ENCODE measurements at regions not wholly inside any gene's neighbourhood (a gene's known extent, or its start where the extent isn't known, plus 50 kb on each side); places are given as distances from the start of the nearest gene placed in this dataset.

DNA sequence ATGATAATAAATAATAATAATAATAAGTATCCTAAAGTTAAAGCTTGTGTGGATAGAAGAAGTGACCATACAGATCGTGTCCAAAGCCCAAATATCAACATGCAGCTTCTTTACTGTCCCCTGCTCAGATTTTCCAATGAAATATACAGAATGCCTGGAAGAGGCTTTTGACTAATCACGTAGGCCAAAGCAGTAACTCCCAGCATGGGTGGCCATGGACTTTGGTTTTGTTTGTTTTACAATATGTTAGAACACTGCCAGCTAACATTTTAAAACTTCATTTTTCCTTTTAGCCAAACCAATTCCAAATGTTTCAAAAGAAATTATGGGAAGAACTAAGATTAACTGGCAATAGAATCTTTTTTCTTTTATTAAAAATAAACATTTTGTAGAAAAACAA is 400.0 kb upstream of the FLRT2 start:
- FAIRE-seq (no peak), DNase-seq (ENCODE audit: low read depth in 1 of 2, low spot score in 1 of 2) (no peak), ATAC-seq (no peak)
- CTCF ChIA-PET = no interaction called here
- POLR2A ChIA-PET = no interaction called here
- Histone ChIP-seq H3K27ac (no peak overlapping the region), H3K9me3 (no peaks in the 10 kb centered on the region), H3K4me1 (no peaks in the 10 kb centered on the region), H3K4me2 (no peak overlapping the region), H3K4me3 (no peak overlapping the region)
- no peak for TF ChIP-seq POLR2AphosphoS2 (conservative IDR thresholded peaks at IDR 0.05; ENCODE audit: low read length)
- no peak for TF ChIP-seq ELK1 (IDR thresholded peaks at IDR 0.05; ENCODE audit: low read depth, low read length)
- TF ChIP-seq, protein P1, sequence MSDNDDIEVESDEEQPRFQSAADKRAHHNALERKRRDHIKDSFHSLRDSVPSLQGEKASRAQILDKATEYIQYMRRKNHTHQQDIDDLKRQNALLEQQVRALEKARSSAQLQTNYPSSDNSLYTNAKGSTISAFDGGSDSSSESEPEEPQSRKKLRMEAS (IDR thresholded peaks at IDR 0.05) = no peak
- TF ChIP-seq, protein P2, sequence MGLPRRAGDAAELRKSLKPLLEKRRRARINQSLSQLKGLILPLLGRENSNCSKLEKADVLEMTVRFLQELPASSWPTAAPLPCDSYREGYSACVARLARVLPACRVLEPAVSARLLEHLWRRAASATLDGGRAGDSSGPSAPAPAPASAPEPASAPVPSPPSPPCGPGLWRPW (IDR thresholded peaks at IDR 0.05) = no peak
- 17% methylated on average over 2 of the region's 2 CpGs for WGBS (ENCODE audit: missing lambda C conversion rate)

- Histone ChIP-seq H3K4me1 (no peaks in the 10 kb centered on the region), H3K4me2 (no peak overlapping the region), H3K9me3 (no peaks in the 10 kb centered on the region), H3K4me3 (no peak overlapping the region), H3K27ac (no peak overlapping the region)
- TF ChIP-seq RAD21 (conservative IDR thresholded peaks at IDR 0.05 in 1 of 2, IDR thresholded peaks at IDR 0.05 in 1 of 2) (peak in 1 of 2 experiments; percentile 11; a peak in 1 of 5 replicates), POLR2AphosphoS2 (conservative IDR thresholded peaks at IDR 0.05; ENCODE audit: low read length) (no peak)
- POLR2A ChIA-PET = no interaction called here
- ATAC-seq (no peak), DNase-seq (ENCODE audit: low read depth in 1 of 2, low spot score in 1 of 2) (no peak), FAIRE-seq (no peak)
- CTCF ChIA-PET = no interaction called here
- 53% methylated on average over 2 of the region's 2 CpGs for WGBS (ENCODE audit: missing lambda C conversion rate)
Measured at GRCh38 chr14:85131226-85131922, 398.6 kb upstream of the FLRT2 start.

DNA sequence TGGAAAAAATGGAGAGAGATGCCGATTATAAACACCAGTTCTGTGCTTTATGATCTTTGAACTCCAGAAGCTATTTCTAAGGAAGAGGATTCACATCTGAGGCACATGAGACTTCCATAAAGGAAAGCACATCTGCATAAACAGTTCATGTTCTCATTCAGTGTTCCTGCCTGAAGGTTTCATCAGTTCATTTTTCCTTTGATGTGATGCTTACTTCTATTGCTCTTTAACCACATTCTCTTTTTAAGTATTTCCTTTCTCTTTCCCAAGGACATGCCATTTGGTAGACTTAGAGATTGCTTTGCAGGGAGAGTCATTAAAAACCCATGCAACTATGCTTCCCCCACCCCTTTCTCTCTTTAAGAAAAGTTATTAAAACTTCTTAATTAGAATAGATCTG is 387.0 kb upstream of the FLRT2 start:
- H3K9me3 ChIP-seq = no peaks in the 10 kb centered on the region
- DNase-seq (ENCODE audit: low read depth in 1 of 2, low spot score in 1 of 2) (no peak), ATAC-seq (no peak), FAIRE-seq (no peak)
- H3K4me3 ChIP-seq = no peak overlapping the region
- WGBS (ENCODE audit: missing lambda C conversion rate) = 20% methylated on average over 1 of the region's 1 CpG
- TF ChIP-seq MAZ (IDR thresholded peaks at IDR 0.05; ENCODE audit: borderline replicate concordance, low read depth, low read length) (no peak), FOSB (CRISPR knock-in tag; IDR thresholded peaks at IDR 0.05) (no peak), FOSL2 (IDR thresholded peaks at IDR 0.05) (no peak), FOSL2 (CRISPR knock-in tag; IDR thresholded peaks at IDR 0.05) (no peak), HOXA7 (CRISPR knock-in tag; IDR thresholded peaks at IDR 0.05) (no peak), PHF8 (IDR thresholded peaks at IDR 0.05; ENCODE audit: borderline replicate concordance, low read depth) (no peak), NR3C1 (IDR thresholded peaks at IDR 0.05) (no peak), MAFK (IDR thresholded peaks at IDR 0.05; ENCODE audit: partially characterized antibody) (no peak), ZNF302 (CRISPR knock-in tag; IDR thresholded peaks at IDR 0.05) (no peak), TP53 (CRISPR knock-in tag; IDR thresholded peaks at IDR 0.05) (no peak), RAD21 (conservative IDR thresholded peaks at IDR 0.05 in 1 of 2, IDR thresholded peaks at IDR 0.05 in 1 of 2) (no peak), RCOR1 (IDR thresholded peaks at IDR 0.05; ENCODE audit: low read depth, low read length) (no peak)
- no peak overlapping the region for H3K27ac ChIP-seq
- ChIA-PET POLR2A (no interaction called here), CTCF (no interaction called here)
- H3K4me1 ChIP-seq = no peaks in the 10 kb centered on the region
- H3K4me2 ChIP-seq = no peak overlapping the region

DNA sequence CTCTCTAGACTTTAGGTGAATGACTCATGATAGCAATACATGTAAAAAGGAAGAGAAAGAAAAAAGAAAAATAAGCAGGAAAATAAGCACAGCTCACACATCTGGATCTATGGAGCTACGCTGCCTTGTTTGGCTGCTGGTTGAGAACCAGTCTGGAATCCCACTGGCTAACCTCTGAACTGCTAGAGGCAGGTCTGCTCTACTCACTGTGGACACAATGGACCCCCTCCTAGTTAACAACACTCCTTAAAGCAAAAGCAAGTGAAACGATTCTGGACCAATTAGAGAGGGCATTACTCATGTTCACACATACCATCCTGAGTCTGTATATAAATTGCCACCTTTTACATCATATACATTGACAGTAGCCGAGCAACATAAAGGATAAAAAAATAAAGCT is 383.2 kb upstream of the FLRT2 start:
- no peaks in the 10 kb centered on the region for H3K4me1 ChIP-seq
- 22% methylated on average over 3 of the region's 3 CpGs for WGBS (ENCODE audit: missing lambda C conversion rate)
- TF ChIP-seq RAD21 (conservative IDR thresholded peaks at IDR 0.05 in 1 of 2, IDR thresholded peaks at IDR 0.05 in 1 of 2) = no peak
- no peak for TF ChIP-seq KDM5A (IDR thresholded peaks at IDR 0.05)
- no peak overlapping the region for H3K4me3 ChIP-seq
- CTCF ChIA-PET = no interaction called here
- ATAC-seq (no peak), FAIRE-seq (no peak), DNase-seq (ENCODE audit: low read depth in 1 of 2, low spot score in 1 of 2) (no peak)
- no peak overlapping the region for H3K27ac ChIP-seq
- POLR2A ChIA-PET = no interaction called here
- no peaks in the 10 kb centered on the region for H3K9me3 ChIP-seq
- H3K4me2 ChIP-seq = no peak overlapping the region
